ENCODE measurements at regions not wholly inside any gene's neighbourhood (a gene's known extent, or its start where the extent isn't known, plus 50 kb on each side); places are given as distances from the start of the nearest gene placed in this dataset.

- Mint-ChIP-seq H3K36me3 (ENCODE audit: low read depth, unreplicated experiment) (no peaks in the 10 kb centered on the region), H3K4me3 (ENCODE audit: unreplicated experiment) (no peak overlapping the region), H3K9me3 (ENCODE audit: unreplicated experiment) (no peaks in the 10 kb centered on the region), H3K27ac (ENCODE audit: unreplicated experiment) (no peak overlapping the region), H3K4me1 (ENCODE audit: unreplicated experiment) (no peaks in the 10 kb centered on the region), H3K27me3 (ENCODE audit: unreplicated experiment) (no peaks in the 10 kb centered on the region)
- DNase-seq (ENCODE audit: low spot score) = no peak
- TF ChIP-seq CTCF (IDR thresholded peaks at IDR 0.05; ENCODE audit: unreplicated experiment) = no peak
Observed at GRCh38 chr12:19988459-19988873, 379.9 kb upstream of the PDE3A start.

- no peak for DNase-seq (ENCODE audit: low spot score)
- Mint-ChIP-seq H3K4me3 (ENCODE audit: unreplicated experiment) (no peak overlapping the region), H3K27ac (ENCODE audit: unreplicated experiment) (no peak overlapping the region), H3K36me3 (ENCODE audit: low read depth, unreplicated experiment) (no peaks in the 10 kb centered on the region), H3K4me1 (ENCODE audit: unreplicated experiment) (no peaks in the 10 kb centered on the region), H3K9me3 (ENCODE audit: unreplicated experiment) (no peaks in the 10 kb centered on the region), H3K27me3 (ENCODE audit: unreplicated experiment) (no peaks in the 10 kb centered on the region)
- no peak for TF ChIP-seq CTCF (IDR thresholded peaks at IDR 0.05; ENCODE audit: unreplicated experiment)
Observed at GRCh38 chr12:19988948-19989347, 379.4 kb upstream of the PDE3A start.

GRCh38 chr12:19991146-19991545 is 377.2 kb upstream of the PDE3A start:
- no peaks in the 10 kb centered on the region for H3K27me3 Mint-ChIP-seq (ENCODE audit: unreplicated experiment)
- no peaks in the 10 kb centered on the region for H3K36me3 Mint-ChIP-seq (ENCODE audit: low read depth, unreplicated experiment)
- no peaks in the 10 kb centered on the region for H3K4me1 Mint-ChIP-seq (ENCODE audit: unreplicated experiment)
- H3K4me3 Mint-ChIP-seq (ENCODE audit: unreplicated experiment) = no peak overlapping the region
- no peak overlapping the region for H3K27ac Mint-ChIP-seq (ENCODE audit: unreplicated experiment)
- no peak for TF ChIP-seq CTCF (IDR thresholded peaks at IDR 0.05; ENCODE audit: unreplicated experiment)
- DNase-seq (ENCODE audit: low spot score) = no peak
- H3K9me3 Mint-ChIP-seq (ENCODE audit: unreplicated experiment) = no peaks in the 10 kb centered on the region

GRCh38 chr12:19992311-19992710 is 376.0 kb upstream of the PDE3A start:
- Mint-ChIP-seq H3K27me3 (ENCODE audit: unreplicated experiment) (no peaks in the 10 kb centered on the region), H3K27ac (ENCODE audit: unreplicated experiment) (no peak overlapping the region), H3K4me1 (ENCODE audit: unreplicated experiment) (no peaks in the 10 kb centered on the region), H3K36me3 (ENCODE audit: low read depth, unreplicated experiment) (no peaks in the 10 kb centered on the region), H3K4me3 (ENCODE audit: unreplicated experiment) (no peak overlapping the region), H3K9me3 (ENCODE audit: unreplicated experiment) (no peaks in the 10 kb centered on the region)
- no peak for TF ChIP-seq CTCF (IDR thresholded peaks at IDR 0.05; ENCODE audit: unreplicated experiment)
- no peak for DNase-seq (ENCODE audit: low spot score)

- Mint-ChIP-seq H3K9me3 (ENCODE audit: unreplicated experiment) (no peaks in the 10 kb centered on the region), H3K27me3 (ENCODE audit: unreplicated experiment) (no peaks in the 10 kb centered on the region)
- no peak for DNase-seq (ENCODE audit: low spot score)
Observed at GRCh38 chr12:19994968-19995367, 373.4 kb upstream of the PDE3A start.

More at GRCh38 chr12:19994968-19995367, 373.4 kb upstream of the PDE3A start:
- H3K27ac Mint-ChIP-seq (ENCODE audit: unreplicated experiment) = no peak overlapping the region
- TF ChIP-seq CTCF (IDR thresholded peaks at IDR 0.05; ENCODE audit: unreplicated experiment) = no peak
- H3K4me3 Mint-ChIP-seq (ENCODE audit: unreplicated experiment) = no peak overlapping the region
- H3K4me1 Mint-ChIP-seq (ENCODE audit: unreplicated experiment) = no peaks in the 10 kb centered on the region
- no peaks in the 10 kb centered on the region for H3K36me3 Mint-ChIP-seq (ENCODE audit: low read depth, unreplicated experiment)
